Left lung (tissue), 4 donors: ENCODE measurements at regions not wholly inside any gene's neighbourhood (a gene's known extent, or its start where the extent isn't known, plus 50 kb on each side); places are given as distances from the start of the nearest gene placed in this dataset.
A peak's percentile ranks its signal among the peaks of the same experiment; 100 is the strongest.

Experiments
- ATAC-seq: fragments of 200-7000 bp; cut with Tn5 transposase; one replicate; pipeline ENCODE4 v1.9.1; 2020; ENCODE audit warnings: moderate library complexity
- DNase-seq, 4 donors: peaks; one replicate each; pipeline ENCODE4 v3.0.0-alpha.2; 2013 to 2020
- H3K27ac ChIP-seq, 2 donors: fragments of 200-600 bp; sonication (generic) in 1 of 2; one replicate each; pipeline versions ENCODE4 v1.5.0 to v1.8.0; 2020 to 2021
- H3K27me3 ChIP-seq, 2 donors: fragments of 200-600 bp; sonication (generic) in 1 of 2; one replicate each; pipeline versions ENCODE4 v1.5.0 to v1.8.0; 2020 to 2021
- H3K36me3 ChIP-seq, 2 donors: fragments of 200-600 bp; sonication (generic) in 1 of 2; one replicate each; pipeline versions ENCODE4 v1.5.0 to v1.8.0; 2020 to 2021
- H3K4me1 ChIP-seq, 2 donors: fragments of 200-600 bp; one replicate each; pipeline ENCODE4 v1.8.0; 2021
- H3K4me3 ChIP-seq, 2 donors: fragments of 200-600 bp; sonication (generic) in 1 of 2; one replicate each; pipeline versions ENCODE4 v1.5.0 to v1.8.0; 2020 to 2021; ENCODE audit warnings: mild to moderate bottlenecking in 1 of 2
- H3K9me3 ChIP-seq, 2 donors: fragments of 200-600 bp; sonication (generic) in 1 of 2; one replicate each; pipeline versions ENCODE4 v1.5.0 to v1.8.0; 2020 to 2021
- intact Hi-C, 2 donors: fragments of 100-400 bp; cut with DNase I; formaldehyde crosslinking; loops; one replicate each; pipeline versions ENCODE4 v1.11.2 to v1.14.2; 2022
- TF ChIP-seq, protein P1 (sequence below), 2 donors: fragments of 200-600 bp; sonication (generic) in 1 of 2; IDR thresholded peaks; one replicate each; pipeline versions ENCODE4 v1.5.0 to v1.8.0; 2021; ENCODE audit warnings: antibody characterized with exemption in 2 of 2
- donor health status: DM: no; HTN: yes; CAD: no.
- donor health status: DM: no; HTN: no; CAD: no.

DNA sequence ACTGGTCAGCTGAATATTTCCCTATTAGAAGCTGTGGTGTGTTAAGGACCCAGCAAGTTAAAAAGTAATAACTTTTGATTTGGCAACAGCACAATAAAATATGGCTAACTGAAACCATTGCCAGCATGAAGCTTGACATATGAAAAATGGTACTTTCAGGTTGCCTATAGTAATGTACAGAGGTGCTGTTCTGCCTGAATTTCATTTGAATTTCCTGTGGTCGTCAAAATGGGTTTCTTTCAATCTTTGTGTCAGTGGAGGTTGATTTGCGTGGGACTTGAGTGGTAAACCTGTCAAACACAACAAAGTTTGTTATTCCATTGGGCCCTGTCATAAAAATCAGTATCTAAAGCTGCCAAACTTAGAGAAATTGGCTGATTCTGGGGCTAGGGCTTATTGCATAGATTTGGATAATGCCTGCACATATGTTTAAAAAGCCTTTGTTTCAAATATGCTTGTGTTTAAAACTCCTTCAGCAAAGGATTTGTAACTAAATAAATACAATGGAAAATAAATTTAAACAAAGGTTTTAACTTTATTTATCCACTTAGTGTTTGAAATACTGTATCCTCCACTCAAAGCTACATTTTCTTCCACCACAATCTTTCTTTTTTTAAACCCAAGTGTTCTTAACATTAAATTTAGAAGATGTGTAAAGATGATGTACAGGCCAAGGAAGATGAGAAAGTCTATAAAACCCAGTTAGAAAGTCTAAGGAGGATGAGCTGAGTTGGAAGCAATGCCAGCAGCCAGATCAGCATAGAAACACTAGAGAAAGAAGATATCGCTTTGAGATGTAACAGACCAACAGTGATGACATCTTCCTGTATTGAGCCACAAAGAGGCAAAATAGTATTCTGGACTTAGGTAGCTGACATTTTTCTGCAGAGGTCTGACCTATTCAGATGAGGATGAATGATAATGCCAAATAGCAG, 134.8 kb upstream of the GIMD1 start:
- Histone ChIP-seq H3K4me1 (no peaks in the 10 kb centered on the region), H3K4me3 (no peak overlapping the region), H3K27me3 (peaks cover 5 to 6% of the 10 kb centered on the region in 2 donors), H3K9me3 (no peaks in the 10 kb centered on the region), H3K27ac (no peak overlapping the region), H3K36me3 (no peaks in the 10 kb centered on the region)
- TF ChIP-seq, protein P1, sequence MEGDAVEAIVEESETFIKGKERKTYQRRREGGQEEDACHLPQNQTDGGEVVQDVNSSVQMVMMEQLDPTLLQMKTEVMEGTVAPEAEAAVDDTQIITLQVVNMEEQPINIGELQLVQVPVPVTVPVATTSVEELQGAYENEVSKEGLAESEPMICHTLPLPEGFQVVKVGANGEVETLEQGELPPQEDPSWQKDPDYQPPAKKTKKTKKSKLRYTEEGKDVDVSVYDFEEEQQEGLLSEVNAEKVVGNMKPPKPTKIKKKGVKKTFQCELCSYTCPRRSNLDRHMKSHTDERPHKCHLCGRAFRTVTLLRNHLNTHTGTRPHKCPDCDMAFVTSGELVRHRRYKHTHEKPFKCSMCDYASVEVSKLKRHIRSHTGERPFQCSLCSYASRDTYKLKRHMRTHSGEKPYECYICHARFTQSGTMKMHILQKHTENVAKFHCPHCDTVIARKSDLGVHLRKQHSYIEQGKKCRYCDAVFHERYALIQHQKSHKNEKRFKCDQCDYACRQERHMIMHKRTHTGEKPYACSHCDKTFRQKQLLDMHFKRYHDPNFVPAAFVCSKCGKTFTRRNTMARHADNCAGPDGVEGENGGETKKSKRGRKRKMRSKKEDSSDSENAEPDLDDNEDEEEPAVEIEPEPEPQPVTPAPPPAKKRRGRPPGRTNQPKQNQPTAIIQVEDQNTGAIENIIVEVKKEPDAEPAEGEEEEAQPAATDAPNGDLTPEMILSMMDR (IDR thresholded peaks at IDR 0.05) = no peak
- intact Hi-C loops = no loop called here
- no peak for DNase-seq
- no peak for ATAC-seq

DNA sequence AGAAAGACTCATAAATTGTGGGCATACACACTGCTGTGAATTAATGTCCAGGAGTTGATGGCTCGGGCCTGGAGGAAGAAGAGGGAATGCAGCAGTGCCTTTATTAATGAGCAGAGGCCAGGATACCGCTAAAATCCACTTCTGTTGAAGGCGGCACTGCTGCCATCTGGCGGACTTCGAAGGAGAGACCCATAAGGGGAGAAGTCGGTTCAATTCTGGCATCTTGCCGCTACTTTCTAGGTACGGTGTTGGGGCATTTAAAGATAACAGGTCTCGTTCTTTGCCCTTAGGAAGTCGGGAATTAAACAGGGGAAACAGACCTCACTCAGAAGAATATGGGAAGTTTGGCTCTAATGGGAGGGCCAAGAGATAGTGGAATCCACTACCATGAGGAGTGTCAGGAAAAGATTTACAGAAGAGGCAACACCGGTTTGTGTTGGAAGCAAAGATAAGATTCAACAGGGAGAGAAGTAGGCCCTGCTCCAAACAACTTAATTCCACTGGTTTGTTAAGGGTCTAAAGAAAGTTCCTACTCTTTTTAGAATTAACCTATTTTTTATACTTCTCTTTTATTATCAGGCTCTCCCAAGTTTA, 133.6 kb upstream of the GIMD1 start:
- H3K27ac ChIP-seq = no peak overlapping the region
- intact Hi-C loops = no loop called here
- TF ChIP-seq, protein P1 (IDR thresholded peaks at IDR 0.05) = peak; percentile 49 to 57
- no peak overlapping the region for H3K4me3 ChIP-seq
- DNase-seq (peak in 3 of 4 donors; percentile 37 to 62 (median 38)), ATAC-seq (peak; percentile 81)
- peaks cover 5 to 6% of the 10 kb centered on the region in 2 donors for H3K27me3 ChIP-seq
- H3K36me3 ChIP-seq = no peaks in the 10 kb centered on the region
- H3K4me1 ChIP-seq = no peaks in the 10 kb centered on the region
- H3K9me3 ChIP-seq = no peaks in the 10 kb centered on the region

DNA sequence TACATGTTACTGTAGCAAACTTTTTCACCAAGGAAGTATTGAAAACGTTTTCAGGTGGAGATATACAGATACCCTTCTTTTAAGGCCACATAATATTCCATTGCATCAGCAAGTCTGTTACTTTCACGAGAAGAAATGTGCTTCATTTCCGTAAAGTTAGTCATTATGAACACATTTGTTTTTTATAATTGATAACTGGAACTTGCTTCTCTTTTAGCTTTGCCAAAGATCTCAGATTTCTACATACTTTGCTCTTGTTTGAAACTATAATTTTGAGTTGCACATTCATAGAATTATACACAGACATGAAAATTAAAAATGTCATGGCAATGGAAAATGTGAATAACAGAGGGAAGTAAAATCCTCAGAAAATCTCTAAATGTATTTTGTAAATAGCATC, 128.7 kb upstream of the GIMD1 start:
- Histone ChIP-seq H3K27me3 (peaks cover 5 to 6% of the 10 kb centered on the region in 2 donors), H3K4me1 (no peaks in the 10 kb centered on the region), H3K4me3 (no peak overlapping the region), H3K36me3 (no peaks in the 10 kb centered on the region), H3K27ac (no peak overlapping the region), H3K9me3 (no peaks in the 10 kb centered on the region)
- intact Hi-C loops = no loop called here
- ATAC-seq (no peak), DNase-seq (no peak)
- TF ChIP-seq, protein P1 (IDR thresholded peaks at IDR 0.05) = no peak

DNA sequence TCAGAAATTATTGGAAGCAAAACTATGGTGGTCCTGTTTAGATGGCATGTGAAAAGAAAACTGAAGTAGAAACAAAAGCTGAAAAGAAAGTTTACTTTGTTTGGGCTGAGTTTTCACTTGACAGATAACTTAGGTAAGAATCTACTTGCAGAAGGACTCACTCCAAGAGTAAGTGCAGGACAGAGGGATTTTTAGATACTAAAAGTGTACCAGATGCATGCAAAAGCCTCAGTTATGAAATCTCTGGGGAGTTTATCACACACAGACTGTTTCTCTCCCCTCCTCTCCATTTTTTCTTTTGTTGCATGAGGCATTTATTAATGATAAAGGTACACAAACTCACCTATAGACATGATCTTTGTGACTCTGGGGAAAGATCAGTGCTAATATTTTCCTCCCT, 127.5 kb upstream of the GIMD1 start:
- TF ChIP-seq, protein P1 (IDR thresholded peaks at IDR 0.05) = no peak
- Histone ChIP-seq H3K27ac (no peak overlapping the region), H3K4me3 (no peak overlapping the region), H3K27me3 (peaks cover under 1 to 6% of the 10 kb centered on the region in 2 donors), H3K36me3 (no peaks in the 10 kb centered on the region), H3K9me3 (no peaks in the 10 kb centered on the region), H3K4me1 (no peaks in the 10 kb centered on the region)
- DNase-seq (no peak), ATAC-seq (no peak)
- intact Hi-C loops = no loop called here

DNA sequence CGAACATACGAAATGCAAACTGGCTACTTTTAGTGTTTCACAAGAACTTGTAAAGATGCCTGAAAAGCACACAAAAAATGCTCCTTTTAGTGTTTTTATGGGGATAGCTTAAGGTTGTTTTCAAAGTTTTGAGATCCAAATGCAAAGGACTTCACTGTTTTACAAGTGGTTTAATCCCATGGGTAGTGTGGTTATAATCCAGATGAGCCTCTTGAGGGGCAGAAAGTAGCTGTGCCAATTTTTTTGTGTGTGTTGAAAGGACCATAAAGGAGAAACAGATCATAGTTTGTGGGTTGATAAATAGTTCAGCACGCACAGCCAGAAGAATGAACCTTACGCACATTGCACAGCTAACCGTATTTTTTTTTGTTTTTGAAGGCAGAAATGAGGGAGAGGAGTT, 126.9 kb upstream of the GIMD1 start:
- TF ChIP-seq, protein P1 (IDR thresholded peaks at IDR 0.05) = no peak
- H3K27me3 ChIP-seq = peaks cover 0 to 3% of the 10 kb centered on the region in 2 donors
- DNase-seq (no peak), ATAC-seq (no peak)
- no peaks in the 10 kb centered on the region for H3K4me1 ChIP-seq
- no peaks in the 10 kb centered on the region for H3K9me3 ChIP-seq
- H3K27ac ChIP-seq = no peak overlapping the region
- no peaks in the 10 kb centered on the region for H3K36me3 ChIP-seq
- no peak overlapping the region for H3K4me3 ChIP-seq
- intact Hi-C loops = no loop called here
